ENCODE measurements at regions not wholly inside any gene's neighbourhood (a gene's known extent, or its start where the extent isn't known, plus 50 kb on each side); places are given as distances from the start of the nearest gene placed in this dataset.

DNA sequence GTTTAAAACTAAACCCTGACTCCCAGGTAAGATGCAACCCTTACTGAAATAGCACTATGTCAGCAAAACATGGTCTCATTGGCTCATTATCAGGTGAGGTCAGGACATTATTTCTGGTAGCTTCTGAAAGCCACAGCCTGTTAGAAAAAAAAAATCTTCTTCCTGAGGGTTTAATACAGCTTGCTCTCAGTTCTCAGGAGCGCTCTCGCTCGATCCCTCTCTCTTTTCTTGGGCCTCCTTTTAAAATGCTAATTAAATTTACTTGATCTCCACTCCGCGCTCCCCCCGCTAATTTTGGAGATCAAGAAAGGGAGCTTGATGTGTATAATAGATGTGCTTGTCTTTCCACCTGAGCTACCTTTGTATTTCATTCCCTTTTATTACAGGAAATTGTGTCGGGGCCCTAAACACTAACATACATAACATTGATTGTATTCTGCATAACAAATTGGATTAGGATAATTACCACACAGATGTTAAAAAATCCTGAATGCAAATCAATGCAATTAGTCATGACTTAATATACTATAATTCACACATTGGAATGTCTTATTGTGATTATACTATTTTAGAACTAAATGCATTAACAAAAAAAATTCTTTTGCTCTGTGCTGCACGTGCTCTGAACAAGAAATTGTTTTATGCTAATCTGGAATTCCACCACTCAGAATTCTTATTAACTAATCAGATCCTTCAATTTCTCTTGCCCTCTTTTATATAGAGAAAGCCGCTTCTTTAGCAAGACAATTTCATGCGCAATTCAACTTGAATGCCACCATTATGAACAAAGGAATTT, 101.6 kb upstream of the TEX13D start:
- Histone ChIP-seq H3K27ac (no peak overlapping the region), H3K4me1 (no peaks in the 10 kb centered on the region), H3K9me3 (no peaks in the 10 kb centered on the region), H3K36me3 (no peaks in the 10 kb centered on the region), H3K27me3 (no peaks in the 10 kb centered on the region), H3K4me3 (no peak overlapping the region)
- no peak for DNase-seq
- TF ChIP-seq, protein P1, sequence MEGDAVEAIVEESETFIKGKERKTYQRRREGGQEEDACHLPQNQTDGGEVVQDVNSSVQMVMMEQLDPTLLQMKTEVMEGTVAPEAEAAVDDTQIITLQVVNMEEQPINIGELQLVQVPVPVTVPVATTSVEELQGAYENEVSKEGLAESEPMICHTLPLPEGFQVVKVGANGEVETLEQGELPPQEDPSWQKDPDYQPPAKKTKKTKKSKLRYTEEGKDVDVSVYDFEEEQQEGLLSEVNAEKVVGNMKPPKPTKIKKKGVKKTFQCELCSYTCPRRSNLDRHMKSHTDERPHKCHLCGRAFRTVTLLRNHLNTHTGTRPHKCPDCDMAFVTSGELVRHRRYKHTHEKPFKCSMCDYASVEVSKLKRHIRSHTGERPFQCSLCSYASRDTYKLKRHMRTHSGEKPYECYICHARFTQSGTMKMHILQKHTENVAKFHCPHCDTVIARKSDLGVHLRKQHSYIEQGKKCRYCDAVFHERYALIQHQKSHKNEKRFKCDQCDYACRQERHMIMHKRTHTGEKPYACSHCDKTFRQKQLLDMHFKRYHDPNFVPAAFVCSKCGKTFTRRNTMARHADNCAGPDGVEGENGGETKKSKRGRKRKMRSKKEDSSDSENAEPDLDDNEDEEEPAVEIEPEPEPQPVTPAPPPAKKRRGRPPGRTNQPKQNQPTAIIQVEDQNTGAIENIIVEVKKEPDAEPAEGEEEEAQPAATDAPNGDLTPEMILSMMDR (IDR thresholded peaks at IDR 0.05), result no peak
- TF ChIP-seq EP300 (IDR thresholded peaks at IDR 0.05), result no peak
- intact Hi-C loops (cut with DNase I; ENCODE audit: low total_unique reads), result no loop called here
- WGBS, 5 donors, result 64 to 86% (median 84%) methylated on average over 10 of the region's 10 CpGs

DNA sequence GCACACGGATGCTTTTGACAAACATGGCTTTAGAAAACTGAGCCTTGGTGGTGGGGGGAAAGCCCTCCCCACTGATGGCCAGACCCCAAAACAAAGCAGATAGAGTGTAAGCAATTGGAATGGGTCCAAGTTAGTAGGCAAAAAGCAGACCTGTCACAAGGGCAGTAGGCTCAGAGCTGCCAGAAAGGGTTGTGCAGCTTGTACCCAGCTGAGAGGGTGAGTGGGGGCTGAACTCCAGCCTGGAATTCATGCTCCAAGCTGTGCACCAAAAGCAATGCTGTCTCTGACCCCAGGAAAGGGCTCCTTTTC, 101.1 kb upstream of the TEX13D start:
- Histone ChIP-seq H3K27ac (no peak overlapping the region), H3K4me3 (no peak overlapping the region), H3K4me1 (no peaks in the 10 kb centered on the region), H3K9me3 (no peaks in the 10 kb centered on the region), H3K36me3 (no peaks in the 10 kb centered on the region), H3K27me3 (no peaks in the 10 kb centered on the region)
- TF ChIP-seq POLR2AphosphoS5 (IDR thresholded peaks at IDR 0.05) (no peak), EP300 (IDR thresholded peaks at IDR 0.05) (no peak), POLR2A (IDR thresholded peaks at IDR 0.05) (no peak)
- TF ChIP-seq, protein P1 (IDR thresholded peaks at IDR 0.05), result no peak
- intact Hi-C loops (cut with DNase I; ENCODE audit: low total_unique reads), result no loop called here
- DNase-seq, result no peak
- 39 to 92% (median 70%) methylated on average over 1 of the region's 1 CpG for WGBS, 5 donors

DNA sequence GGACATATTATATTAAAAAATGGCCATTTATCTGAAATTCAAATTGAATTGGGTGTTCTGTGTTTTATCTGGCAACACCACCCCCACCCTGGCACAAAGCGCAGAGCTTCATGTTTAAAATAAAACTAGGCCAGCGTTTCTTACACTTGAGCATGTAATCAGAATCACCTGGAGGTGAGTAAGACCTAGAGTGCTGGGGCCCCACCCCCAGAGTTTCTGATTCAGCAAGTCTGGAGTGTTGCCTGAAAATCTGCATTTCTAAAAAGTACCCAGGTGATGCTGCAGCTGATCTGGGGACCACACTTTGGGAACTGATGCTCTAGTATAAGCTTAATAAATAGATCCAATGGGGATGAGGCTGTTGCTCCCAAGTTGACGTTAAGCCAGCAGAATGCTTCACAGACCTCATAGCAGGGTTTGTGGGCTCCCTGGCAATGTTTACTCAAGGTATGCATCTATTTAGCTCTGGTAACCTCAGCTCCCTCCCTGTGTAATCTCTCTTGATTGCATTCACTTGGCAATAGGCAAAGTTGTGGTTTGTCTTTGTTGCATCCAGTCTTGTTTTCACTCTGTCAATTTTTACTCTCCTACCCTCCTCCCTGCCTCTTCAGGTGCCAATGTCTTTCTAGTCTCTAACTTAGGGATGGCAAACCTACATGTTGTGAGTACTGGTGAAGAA, 99.8 kb upstream of the TEX13D start:
- 40 to 73% (median 48%) methylated on average over 3 of the region's 3 CpGs for WGBS, 5 donors
- no peaks in the 10 kb centered on the region for H3K4me1 ChIP-seq
- no peak overlapping the region for H3K27ac ChIP-seq
- H3K9me3 ChIP-seq, result no peaks in the 10 kb centered on the region
- no peaks in the 10 kb centered on the region for H3K27me3 ChIP-seq
- TF ChIP-seq, protein P1 (IDR thresholded peaks at IDR 0.05), result no peak
- TF ChIP-seq EP300 (IDR thresholded peaks at IDR 0.05), result no peak
- no peak overlapping the region for H3K4me3 ChIP-seq
- no peak for DNase-seq
- intact Hi-C loops (cut with DNase I; ENCODE audit: low total_unique reads), result no loop called here
- no peaks in the 10 kb centered on the region for H3K36me3 ChIP-seq

DNA sequence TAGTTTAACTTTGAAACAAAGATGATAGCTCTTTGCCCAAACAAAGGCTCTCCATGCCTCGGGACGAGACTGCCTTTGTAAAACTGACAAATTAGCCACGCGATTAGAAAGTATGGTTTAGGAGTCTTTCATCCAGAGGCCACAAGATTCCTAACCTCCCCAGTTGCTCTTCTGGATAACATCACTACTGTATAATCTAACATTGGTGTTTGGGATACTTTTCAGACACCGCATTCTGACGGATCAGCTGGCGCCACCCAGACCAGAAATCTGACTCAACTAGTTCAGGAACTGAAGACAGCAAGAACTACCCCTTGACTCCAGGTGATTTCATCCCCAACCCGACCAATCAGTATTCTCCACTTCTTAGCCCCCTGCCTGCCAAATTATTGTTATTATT, 98.1 kb upstream of the TEX13D start:
- no peak for TF ChIP-seq POLR2A (IDR thresholded peaks at IDR 0.05)
- TF ChIP-seq, protein P1 (IDR thresholded peaks at IDR 0.05), result no peak
- TF ChIP-seq EP300 (IDR thresholded peaks at IDR 0.05), result no peak
- no peak for TF ChIP-seq POLR2AphosphoS5 (IDR thresholded peaks at IDR 0.05)
- H3K36me3 ChIP-seq, result no peaks in the 10 kb centered on the region
- H3K27ac ChIP-seq, result no peak overlapping the region
- 47 to 70% (median 63%) methylated on average over 8 of the region's 8 CpGs for WGBS, 5 donors
- no peak overlapping the region for H3K4me3 ChIP-seq
- no peaks in the 10 kb centered on the region for H3K27me3 ChIP-seq
- intact Hi-C loops (cut with DNase I; ENCODE audit: low total_unique reads), result no loop called here
- no peak for DNase-seq
- H3K4me1 ChIP-seq, result no peaks in the 10 kb centered on the region
- H3K9me3 ChIP-seq, result no peaks in the 10 kb centered on the region
